ENCODE measurements at regions not wholly inside any gene's neighbourhood (a gene's known extent, or its start where the extent isn't known, plus 50 kb on each side); places are given as distances from the start of the nearest gene placed in this dataset.

- DNase-seq (ENCODE audit: low read depth) = no peak
Measured at GRCh38 chr1:73654714-73655113, 543.3 kb downstream of the LRRIQ3 start.

- DNase-seq (ENCODE audit: low read depth) = no peak
Measured at GRCh38 chr1:73644198-73644597, 553.8 kb downstream of the LRRIQ3 start.

- no peak for DNase-seq (ENCODE audit: low read depth)
Measured at GRCh38 chr1:73639494-73639893, 558.5 kb downstream of the LRRIQ3 start.

- DNase-seq (ENCODE audit: low read depth) = no peak
Measured at GRCh38 chr1:73637264-73637663, 560.7 kb downstream of the LRRIQ3 start.

- no peak for DNase-seq (ENCODE audit: low read depth)
Measured at GRCh38 chr1:73635021-73635420, 563.0 kb downstream of the LRRIQ3 start.

- no peak for DNase-seq (ENCODE audit: low read depth)
Measured at GRCh38 chr1:73627723-73628122, 570.3 kb downstream of the LRRIQ3 start.

DNA sequence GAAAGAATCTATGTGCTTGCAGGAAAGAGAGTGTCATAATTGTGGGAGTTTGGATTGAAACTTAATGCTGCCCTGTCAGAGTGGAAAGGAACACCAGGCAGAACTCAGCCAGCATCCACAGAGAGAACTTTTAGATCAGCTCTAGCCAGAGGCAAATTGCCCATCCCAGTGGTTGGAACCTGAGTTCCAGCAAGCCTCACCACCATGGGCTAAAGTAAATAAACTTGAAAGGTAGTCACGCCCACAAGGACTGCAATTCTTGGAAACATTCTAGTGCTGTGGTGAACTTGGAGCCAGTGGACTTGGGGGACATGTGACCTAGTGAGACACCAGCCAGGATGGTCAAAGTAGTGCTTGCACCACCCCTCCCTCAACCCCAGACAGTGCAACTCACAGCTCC, 571.6 kb downstream of the LRRIQ3 start:
- no peak for DNase-seq (ENCODE audit: low read depth)

GRCh38 chr1:73623946-73624345, 574.0 kb downstream of the LRRIQ3 start:
- DNase-seq (ENCODE audit: low read depth) = no peak

- no peak for DNase-seq (ENCODE audit: low read depth)
Measured at GRCh38 chr1:73617145-73617544, 580.8 kb downstream of the LRRIQ3 start.

DNA sequence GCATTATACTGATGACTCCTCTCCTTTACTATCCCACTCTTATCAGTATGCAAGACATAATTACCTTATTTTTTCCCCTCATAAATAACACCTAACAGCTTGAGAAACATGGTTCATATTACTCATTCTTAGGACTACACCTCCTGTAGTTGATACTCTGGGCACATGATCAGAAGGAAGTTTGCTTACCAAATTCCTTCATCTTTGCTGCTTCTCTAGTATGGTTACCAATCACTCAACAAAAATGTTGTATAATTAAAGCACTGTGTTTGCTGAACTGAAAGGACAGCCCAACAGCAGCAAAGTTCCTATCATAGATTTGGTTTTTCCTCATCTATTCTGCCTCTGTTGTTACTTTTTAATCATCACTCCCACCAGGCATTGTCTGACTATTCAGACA, 586.3 kb downstream of the LRRIQ3 start:
- DNase-seq (ENCODE audit: low read depth) = no peak

DNA sequence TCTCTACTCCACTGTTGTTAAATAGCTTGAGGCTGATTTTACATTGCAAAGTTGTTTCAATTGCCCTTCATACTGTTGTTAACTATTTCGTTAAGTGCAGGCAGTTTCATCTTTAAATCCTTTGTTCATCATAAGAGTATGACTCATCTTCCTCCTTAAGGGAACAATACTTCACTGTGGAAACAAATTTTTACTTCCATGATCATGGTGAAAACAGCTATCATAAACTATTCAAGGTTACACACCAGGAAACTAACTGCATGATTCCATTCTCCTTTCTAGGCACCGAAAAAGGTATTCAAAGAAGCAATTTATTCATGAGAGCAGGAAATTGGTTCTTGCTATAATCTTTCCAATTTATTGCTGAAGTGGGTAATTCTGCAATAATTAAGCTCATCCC, 593.2 kb downstream of the LRRIQ3 start:
- peak; percentile 7 for DNase-seq (ENCODE audit: low read depth)

GRCh38 chr1:73604211-73604610, 593.8 kb downstream of the LRRIQ3 start:
- peak; percentile 7 for DNase-seq (ENCODE audit: low read depth)

GRCh38 chr1:73593804-73594203, 604.2 kb downstream of the LRRIQ3 start:
- DNase-seq (ENCODE audit: low read depth) = peak; percentile 18

GRCh38 chr1:73593364-73593763, 604.6 kb downstream of the LRRIQ3 start:
- peak; percentile 45 for DNase-seq (ENCODE audit: low read depth)

DNA sequence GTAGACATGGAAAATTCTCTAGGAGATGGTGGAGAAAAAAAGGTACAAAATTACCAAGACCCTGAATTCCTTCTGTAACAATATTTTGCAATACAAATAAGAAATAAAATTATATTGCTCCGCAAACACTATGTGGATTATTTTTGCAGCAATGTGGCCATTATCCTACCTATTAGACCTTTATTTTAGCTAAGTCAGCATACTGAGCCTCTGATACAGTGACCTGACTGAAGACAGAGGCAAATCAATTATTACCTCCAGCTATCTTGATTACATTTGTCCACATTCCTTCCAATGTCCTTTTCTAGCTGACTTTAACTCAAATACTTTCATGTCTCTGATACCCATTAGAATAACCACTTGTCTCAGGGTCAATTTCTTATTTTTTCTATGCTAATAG, 610.9 kb downstream of the LRRIQ3 start:
- no peak for DNase-seq (ENCODE audit: low read depth)

DNA sequence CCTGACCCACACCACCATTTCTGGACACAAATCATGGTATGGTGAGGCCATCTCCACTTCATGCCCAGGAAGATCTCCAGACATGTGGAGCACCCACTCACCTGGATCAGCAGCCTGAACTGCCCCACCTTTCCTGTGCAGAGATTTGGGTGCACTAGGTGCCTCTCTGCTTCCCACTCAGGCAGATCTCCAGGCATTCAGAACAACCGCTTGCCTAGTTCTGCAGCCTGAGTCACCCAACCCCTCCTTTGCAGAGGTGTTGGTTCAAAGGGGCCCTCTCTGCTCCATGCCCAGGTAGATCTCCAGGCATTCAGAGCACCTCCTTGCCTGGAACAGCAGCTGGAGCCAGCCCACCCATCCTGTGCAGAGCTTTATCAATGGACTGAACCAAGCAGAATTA, 620.8 kb downstream of the LRRIQ3 start:
- DNase-seq (ENCODE audit: low read depth) = no peak

DNA sequence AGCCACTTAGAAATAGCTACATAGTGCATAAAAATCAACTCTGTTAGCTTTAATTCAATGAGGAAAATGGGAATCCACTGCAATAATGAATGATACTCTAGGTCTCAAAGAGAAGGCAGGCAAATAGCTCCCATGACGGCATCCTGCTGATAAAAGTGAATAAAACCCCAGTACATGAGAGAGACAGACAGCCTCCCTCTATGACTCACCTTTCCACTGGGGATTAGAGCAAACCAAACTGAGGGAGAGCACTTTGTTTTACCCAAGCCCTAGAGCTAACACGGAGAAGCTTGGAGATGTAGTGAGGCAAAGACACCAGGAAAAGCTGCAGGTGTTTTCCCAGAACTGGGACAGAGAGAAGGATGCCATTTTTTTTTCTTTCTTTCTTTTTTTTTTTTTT, 621.9 kb downstream of the LRRIQ3 start:
- peak; percentile 4 for DNase-seq (ENCODE audit: low read depth)

- DNase-seq (ENCODE audit: low read depth) = no peak
Measured at GRCh38 chr1:73564294-73564693, 633.7 kb downstream of the LRRIQ3 start.

DNA sequence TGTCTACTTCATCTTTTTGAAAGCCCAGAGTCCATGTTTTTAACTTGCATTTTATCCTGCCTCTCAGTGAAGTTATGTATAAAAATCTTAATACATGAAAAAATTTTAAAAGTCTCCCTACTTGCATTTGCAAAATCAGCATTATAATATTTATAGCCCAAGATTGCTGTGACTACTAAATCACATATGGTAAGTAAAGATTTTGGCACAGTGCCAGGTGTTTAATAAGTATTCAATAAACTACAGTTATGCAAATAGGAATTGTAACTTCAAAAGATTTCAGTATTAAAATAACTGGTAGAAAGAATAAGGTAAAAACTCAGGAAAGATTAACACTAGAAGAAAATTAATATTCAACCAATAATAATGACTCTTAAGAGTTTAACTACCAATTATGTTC, 641.7 kb downstream of the LRRIQ3 start:
- DNase-seq (ENCODE audit: low read depth) = no peak

- DNase-seq (ENCODE audit: low read depth) = no peak
Measured at GRCh38 chr1:73537400-73537799, 660.6 kb downstream of the LRRIQ3 start.

DNA sequence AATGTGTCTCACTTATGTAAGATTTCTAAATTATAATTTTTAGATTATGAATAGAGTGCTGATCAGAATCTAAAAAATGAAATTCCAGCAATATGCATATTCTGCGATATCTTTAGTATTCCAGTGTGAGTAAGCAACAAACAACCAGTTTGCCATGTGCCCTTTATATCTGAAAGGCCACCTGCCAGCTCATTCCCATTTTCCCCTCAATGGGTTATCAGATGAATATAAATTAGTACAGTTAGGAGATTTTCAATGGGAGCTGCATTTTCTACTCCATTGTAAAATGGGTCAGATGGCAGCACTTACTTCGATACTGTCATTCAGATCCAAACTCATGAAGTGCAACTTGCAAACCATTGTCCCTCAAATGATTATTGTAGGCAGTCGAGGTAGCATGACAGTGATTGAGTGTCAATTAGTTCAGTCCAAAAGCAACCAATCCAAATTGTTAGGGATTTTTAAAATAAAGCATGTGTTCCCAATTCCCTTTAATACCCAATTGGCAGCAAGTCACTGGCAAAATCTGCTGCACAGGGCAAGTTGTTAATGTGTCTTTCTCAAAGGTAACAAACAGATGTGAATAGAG, 680.3 kb downstream of the LRRIQ3 start:
- DNase-seq (ENCODE audit: low read depth) = no peak

GRCh38 chr1:73516451-73516850, 681.5 kb downstream of the LRRIQ3 start:
- DNase-seq (ENCODE audit: low read depth) = no peak

DNA sequence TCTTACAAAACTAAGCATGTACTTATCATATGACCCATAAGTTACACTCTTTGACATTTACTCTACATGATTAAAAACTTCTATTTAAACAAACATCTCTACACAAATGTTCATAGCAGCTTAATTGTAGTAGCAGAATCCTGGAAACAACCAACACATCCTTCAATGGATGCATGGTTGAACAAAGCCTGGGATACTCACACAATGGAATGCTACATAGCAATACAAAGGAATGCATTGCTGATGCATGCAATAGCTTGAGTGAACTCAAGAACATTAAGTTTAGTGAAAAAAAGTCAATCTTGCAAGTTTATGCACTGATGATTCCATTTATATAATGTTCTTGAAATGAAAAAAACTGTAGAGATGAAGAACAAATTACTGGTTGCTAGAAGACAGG, 686.9 kb downstream of the LRRIQ3 start:
- no peak for DNase-seq (ENCODE audit: low read depth)

DNA sequence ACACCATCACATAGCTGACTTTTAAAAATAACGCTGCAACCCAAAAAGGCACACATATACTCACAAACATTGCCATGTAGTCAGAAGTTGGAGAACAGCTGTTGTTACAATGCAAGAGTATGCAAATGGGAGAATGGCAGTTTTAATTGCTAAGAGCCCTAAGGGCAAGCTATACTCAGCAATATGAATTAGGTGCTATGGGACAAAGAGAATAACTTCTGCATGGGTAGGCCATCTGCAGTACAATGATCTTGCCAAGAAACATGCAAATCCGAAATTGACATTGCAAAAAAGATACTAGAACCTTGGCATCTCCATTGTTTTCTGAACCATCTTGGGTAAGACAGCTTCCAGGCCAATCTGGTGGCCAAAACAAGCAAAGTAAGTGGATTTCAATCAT, 697.8 kb downstream of the LRRIQ3 start:
- no peak for DNase-seq (ENCODE audit: low read depth)

Measured in LHCN-M2 (cell line).